ENCODE measurements at regions not wholly inside any gene's neighbourhood (a gene's known extent, or its start where the extent isn't known, plus 50 kb on each side); places are given as distances from the start of the nearest gene placed in this dataset.

DNA sequence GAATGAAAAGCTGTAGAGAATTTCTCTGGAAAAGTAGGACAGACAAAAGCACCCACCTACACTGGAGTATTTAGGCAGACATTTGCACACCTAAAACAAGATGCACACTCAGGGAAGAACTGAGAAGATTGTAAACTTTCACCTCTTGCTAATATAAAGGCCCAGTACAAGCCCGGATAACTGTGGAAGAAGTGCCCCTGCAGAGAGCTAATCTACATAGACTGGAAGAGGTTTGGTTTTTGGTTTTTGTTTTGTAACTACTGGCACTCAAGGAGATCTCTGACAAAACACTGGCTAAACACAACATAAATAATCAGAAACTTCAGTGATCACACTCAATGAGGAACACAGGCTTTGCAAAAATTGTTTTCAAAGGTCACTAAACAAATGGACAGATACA, 782.2 kb upstream of the SLC8A1 start:
- Histone ChIP-seq H3K36me3 (no peaks in the 10 kb centered on the region), H3K27me3 (no peaks in the 10 kb centered on the region), H3K4me1 (no peaks in the 10 kb centered on the region), H3K4me3 (no peak overlapping the region), H3K27ac (no peak overlapping the region), H3K9me3 (no peaks in the 10 kb centered on the region)
- 43 to 50% methylated on average over 1 of the region's 1 CpG for WGBS, 2 donors
- TF ChIP-seq, protein P1, sequence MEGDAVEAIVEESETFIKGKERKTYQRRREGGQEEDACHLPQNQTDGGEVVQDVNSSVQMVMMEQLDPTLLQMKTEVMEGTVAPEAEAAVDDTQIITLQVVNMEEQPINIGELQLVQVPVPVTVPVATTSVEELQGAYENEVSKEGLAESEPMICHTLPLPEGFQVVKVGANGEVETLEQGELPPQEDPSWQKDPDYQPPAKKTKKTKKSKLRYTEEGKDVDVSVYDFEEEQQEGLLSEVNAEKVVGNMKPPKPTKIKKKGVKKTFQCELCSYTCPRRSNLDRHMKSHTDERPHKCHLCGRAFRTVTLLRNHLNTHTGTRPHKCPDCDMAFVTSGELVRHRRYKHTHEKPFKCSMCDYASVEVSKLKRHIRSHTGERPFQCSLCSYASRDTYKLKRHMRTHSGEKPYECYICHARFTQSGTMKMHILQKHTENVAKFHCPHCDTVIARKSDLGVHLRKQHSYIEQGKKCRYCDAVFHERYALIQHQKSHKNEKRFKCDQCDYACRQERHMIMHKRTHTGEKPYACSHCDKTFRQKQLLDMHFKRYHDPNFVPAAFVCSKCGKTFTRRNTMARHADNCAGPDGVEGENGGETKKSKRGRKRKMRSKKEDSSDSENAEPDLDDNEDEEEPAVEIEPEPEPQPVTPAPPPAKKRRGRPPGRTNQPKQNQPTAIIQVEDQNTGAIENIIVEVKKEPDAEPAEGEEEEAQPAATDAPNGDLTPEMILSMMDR (IDR thresholded peaks at IDR 0.05), result no peak
- TF ChIP-seq POLR2A (IDR thresholded peaks at IDR 0.05), result no peak
- intact Hi-C loops (cut with DNase I), result no loop called here
- no peak for DNase-seq

DNA sequence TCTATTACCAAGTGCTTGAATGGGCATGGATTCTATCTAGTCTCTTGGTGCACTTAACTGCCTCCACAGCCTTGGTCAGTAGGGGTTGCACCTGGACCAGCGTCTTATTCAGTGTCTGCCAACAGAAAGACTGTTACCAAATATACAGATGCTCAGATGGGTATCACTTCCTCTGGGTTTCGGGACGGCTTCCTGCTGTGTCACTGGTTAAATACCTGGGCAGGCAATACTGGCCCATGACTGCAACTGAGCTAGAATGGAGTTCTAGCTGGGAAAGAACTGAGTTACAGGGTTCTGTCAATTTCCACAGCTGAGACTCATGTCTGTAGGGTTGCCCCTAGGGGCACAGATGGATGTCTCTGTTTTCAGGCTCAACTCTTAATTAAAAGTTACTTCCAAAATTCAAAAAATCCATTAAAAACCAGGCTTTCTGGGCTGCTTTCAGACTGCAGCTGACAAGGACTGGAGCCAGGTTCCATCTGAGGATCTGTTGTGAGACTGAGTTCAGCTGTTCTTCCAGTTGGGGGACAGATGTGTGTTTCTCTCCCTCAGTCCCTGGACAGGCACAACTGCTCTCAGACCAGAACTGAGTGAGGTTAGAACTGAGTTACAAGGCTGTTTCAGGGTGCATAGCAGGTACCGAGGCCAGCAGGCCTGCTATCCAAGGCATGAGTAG, 789.6 kb upstream of the SLC8A1 start:
- no peaks in the 10 kb centered on the region for H3K4me1 ChIP-seq
- intact Hi-C loops (cut with DNase I), result no loop called here
- WGBS, 2 donors, result 48 to 68% methylated on average over 4 of the region's 4 CpGs
- DNase-seq, result no peak
- TF ChIP-seq, protein P1 (IDR thresholded peaks at IDR 0.05), result no peak
- TF ChIP-seq POLR2A (IDR thresholded peaks at IDR 0.05), result no peak
- no peaks in the 10 kb centered on the region for H3K36me3 ChIP-seq
- no peak overlapping the region for H3K27ac ChIP-seq
- no peaks in the 10 kb centered on the region for H3K9me3 ChIP-seq
- H3K27me3 ChIP-seq, result no peaks in the 10 kb centered on the region
- H3K4me3 ChIP-seq, result no peak overlapping the region

DNA sequence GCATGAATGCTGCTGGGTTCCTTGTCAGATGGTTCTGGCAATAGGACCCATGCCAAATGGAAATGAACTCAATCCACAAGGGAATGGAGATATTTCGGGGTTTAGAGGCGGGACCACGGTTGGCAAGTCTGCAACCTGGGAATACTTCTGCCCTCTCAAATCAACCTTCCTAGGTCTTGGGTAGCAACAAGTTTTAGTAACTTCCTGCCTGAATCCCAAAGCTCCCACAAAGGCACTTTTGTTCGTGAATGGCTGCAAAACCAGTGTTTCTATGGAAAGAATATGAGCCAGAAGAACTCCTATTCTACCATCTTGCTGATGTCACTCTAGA, 790.1 kb upstream of the SLC8A1 start:
- Histone ChIP-seq H3K4me3 (no peak overlapping the region), H3K36me3 (no peaks in the 10 kb centered on the region), H3K27me3 (no peaks in the 10 kb centered on the region), H3K4me1 (no peaks in the 10 kb centered on the region), H3K27ac (no peak overlapping the region), H3K9me3 (no peaks in the 10 kb centered on the region)
- intact Hi-C loops (cut with DNase I), result no loop called here
- 67 to 79% methylated on average over 4 of the region's 4 CpGs for WGBS, 2 donors
- TF ChIP-seq, protein P1 (IDR thresholded peaks at IDR 0.05), result no peak
- TF ChIP-seq POLR2A (IDR thresholded peaks at IDR 0.05), result no peak
- DNase-seq, result no peak

DNA sequence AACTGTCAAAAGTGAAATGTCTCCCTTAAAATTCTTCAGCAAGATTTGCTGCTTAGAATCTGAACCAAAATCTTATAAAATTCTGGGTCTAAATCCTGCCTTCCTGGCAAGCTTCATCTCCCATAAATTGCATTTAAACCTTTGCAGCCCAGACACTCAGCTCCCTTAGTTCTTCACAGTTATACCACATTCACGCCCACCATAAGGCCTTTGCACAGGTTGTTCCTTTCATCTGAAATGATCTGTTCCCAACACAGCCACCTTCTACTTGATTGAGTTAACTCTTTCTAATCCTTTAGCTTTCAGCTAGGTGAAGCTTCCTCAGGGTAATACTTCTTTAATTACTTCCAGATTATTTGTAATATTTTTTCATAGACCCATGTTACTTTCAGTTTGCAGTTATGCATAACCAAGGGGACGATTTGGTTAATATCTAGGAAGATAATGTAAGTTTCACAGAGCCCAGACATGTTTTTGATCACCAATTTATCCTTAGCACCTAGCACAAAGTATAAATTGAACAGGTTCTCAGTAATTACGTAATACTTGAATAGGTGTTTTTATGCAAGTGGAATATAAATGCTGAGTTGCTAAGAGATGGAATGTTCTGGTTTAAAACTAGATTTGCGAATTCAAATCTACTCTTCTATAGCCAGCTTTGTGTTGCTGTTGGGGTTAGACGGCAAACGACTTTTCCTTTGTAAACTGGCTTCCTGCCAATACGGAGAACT, 779.7 kb upstream of the PKDCC start:
- no peak for TF ChIP-seq POLR2A (IDR thresholded peaks at IDR 0.05)
- TF ChIP-seq, protein P1 (IDR thresholded peaks at IDR 0.05), result no peak
- DNase-seq, result no peak
- H3K4me1 ChIP-seq, result no peaks in the 10 kb centered on the region
- H3K27me3 ChIP-seq, result no peaks in the 10 kb centered on the region
- no peak overlapping the region for H3K27ac ChIP-seq
- no peaks in the 10 kb centered on the region for H3K9me3 ChIP-seq
- H3K36me3 ChIP-seq, result no peaks in the 10 kb centered on the region
- H3K4me3 ChIP-seq, result no peak overlapping the region
- intact Hi-C loops (cut with DNase I), result no loop called here
- WGBS, 2 donors, result 40% methylated on average over 7 of the region's 7 CpGs

DNA sequence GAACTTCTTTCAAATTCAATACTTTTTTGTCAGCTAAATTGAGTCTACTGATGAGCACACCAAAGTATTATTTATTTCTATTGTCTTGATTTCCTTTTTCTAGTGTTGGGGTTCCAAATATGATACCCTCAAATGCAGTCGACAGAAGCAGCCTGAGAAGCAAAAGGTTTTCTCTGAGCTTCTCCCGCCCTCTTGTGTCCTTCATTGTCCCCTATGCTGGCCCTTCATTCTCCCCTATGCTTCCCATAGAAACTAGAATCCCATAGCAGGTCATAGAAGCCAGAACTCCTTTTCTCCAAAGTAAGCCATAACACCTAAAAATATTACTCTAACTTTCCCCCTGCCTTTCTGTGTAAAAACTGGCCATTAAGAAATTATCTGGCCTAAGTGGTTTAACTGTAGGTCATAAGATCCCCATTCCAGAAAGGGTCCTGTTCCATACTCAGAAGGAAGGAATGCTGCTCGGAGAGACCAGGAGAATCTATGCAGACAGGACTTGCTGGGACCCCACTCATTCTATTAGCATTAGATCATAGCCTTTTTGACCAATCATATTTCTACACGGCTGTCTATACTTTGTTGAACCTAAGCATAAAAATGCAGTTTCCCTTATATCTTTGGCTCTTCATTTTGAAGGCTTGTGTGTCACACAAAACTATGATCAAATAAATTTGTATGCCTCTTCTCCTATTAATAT, 764.6 kb upstream of the PKDCC start:
- TF ChIP-seq, protein P1 (IDR thresholded peaks at IDR 0.05), result no peak
- no peak for TF ChIP-seq POLR2A (IDR thresholded peaks at IDR 0.05)
- 68 to 69% methylated on average over 4 of the region's 4 CpGs for WGBS, 2 donors
- no peak overlapping the region for H3K27ac ChIP-seq
- intact Hi-C loops (cut with DNase I), result no loop called here
- H3K9me3 ChIP-seq, result no peaks in the 10 kb centered on the region
- H3K4me3 ChIP-seq, result no peak overlapping the region
- no peaks in the 10 kb centered on the region for H3K36me3 ChIP-seq
- no peaks in the 10 kb centered on the region for H3K27me3 ChIP-seq
- DNase-seq, result no peak
- no peaks in the 10 kb centered on the region for H3K4me1 ChIP-seq

All from esophagus squamous epithelium (tissue), 5 donors.